ENCODE measurements at regions not wholly inside any gene's neighbourhood (a gene's known extent, or its start where the extent isn't known, plus 50 kb on each side); places are given as distances from the start of the nearest gene placed in this dataset.

DNA sequence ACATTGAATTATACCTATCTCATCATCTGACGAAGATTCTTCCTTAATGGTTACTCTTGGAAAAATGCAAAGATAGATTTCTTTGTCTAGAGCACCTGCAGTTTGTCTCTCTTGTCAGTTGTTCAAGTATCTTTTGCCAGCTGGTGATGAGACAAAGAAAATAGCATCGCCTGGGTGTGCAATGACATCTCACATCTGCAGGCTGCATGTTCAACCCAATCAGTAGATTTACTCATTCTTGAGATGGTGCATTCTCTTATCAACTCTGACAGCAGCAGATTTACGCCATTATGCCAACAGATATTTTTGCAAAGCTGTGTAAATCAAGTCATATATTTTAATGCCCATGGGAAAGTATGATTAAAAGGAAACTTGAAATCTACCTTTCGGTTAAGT, 164.6 kb upstream of the PDGFD start:
- H3K9me2 ChIP-seq (replicated peaks; ENCODE audit: insufficient read depth, low read length): no peaks in the 10 kb centered on the region
- no peak for DNase-seq
- no peaks in the 10 kb centered on the region for H3K4me1 ChIP-seq (ENCODE audit: low read length)
- H3K4me3 ChIP-seq (ENCODE audit: low read length): no peak overlapping the region
- no peak overlapping the region for H3K9ac ChIP-seq (ENCODE audit: low read length)
- no peak overlapping the region for H3K4me2 ChIP-seq (ENCODE audit: low read depth, low read length)
- H2AFZ ChIP-seq (ENCODE audit: low read length): no peak overlapping the region
- H3K79me2 ChIP-seq (ENCODE audit: low read length): no peaks in the 10 kb centered on the region
- no peaks in the 10 kb centered on the region for H3K27me3 ChIP-seq (replicated peaks; ENCODE audit: insufficient read depth, low read length)
- no peaks in the 10 kb centered on the region for H3F3A ChIP-seq (ENCODE audit: insufficient read depth, low read length)
- H3K36me3 ChIP-seq (replicated peaks; ENCODE audit: insufficient read depth, low read length): no peaks in the 10 kb centered on the region
- no peaks in the 10 kb centered on the region for H4K20me1 ChIP-seq (ENCODE audit: insufficient read depth, low read length)
- H3K9me3 ChIP-seq (replicated peaks; ENCODE audit: insufficient read depth, low read length): no peaks in the 10 kb centered on the region
- TF ChIP-seq, protein P1, sequence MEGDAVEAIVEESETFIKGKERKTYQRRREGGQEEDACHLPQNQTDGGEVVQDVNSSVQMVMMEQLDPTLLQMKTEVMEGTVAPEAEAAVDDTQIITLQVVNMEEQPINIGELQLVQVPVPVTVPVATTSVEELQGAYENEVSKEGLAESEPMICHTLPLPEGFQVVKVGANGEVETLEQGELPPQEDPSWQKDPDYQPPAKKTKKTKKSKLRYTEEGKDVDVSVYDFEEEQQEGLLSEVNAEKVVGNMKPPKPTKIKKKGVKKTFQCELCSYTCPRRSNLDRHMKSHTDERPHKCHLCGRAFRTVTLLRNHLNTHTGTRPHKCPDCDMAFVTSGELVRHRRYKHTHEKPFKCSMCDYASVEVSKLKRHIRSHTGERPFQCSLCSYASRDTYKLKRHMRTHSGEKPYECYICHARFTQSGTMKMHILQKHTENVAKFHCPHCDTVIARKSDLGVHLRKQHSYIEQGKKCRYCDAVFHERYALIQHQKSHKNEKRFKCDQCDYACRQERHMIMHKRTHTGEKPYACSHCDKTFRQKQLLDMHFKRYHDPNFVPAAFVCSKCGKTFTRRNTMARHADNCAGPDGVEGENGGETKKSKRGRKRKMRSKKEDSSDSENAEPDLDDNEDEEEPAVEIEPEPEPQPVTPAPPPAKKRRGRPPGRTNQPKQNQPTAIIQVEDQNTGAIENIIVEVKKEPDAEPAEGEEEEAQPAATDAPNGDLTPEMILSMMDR (IDR thresholded peaks at IDR 0.05; ENCODE audit: low read length): no peak
- TF ChIP-seq EZH2 (optimal IDR thresholded peaks at IDR 0.05; ENCODE audit: low read depth, low read length) (no peak), EZH2phosphoT487 (IDR thresholded peaks at IDR 0.05; ENCODE audit: low read length) (no peak)
- H3K27ac ChIP-seq (ENCODE audit: low read length): no peak overlapping the region

DNA sequence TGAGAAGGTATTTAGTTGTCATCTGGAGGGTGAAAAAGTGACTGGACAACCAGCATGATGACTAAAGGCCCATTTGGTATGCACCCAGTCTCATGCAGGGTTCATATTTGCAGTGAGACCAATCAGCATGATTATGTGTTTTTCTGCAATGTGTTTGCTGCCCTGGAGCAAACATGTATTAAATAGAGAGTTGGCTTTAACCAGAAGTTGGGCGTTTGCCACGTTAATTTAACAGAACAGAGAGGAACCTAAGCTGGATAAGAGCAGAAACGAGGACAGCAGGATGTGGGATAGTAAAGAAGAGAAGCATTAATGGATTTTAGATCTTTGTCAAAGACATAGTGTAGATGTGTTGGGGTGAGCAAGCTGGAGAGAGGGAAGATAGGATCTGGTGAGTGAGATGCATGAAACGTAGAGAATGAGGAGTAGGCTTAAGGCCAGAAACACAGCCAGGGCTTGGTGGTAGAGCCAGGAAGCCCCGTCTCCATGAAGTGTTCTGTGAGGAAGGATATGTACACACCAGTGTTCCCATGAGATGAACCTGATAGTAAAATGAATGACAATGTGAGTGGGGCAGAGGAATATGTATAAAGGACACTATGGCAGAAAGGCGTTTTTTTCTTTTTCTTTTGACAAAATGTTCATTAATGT, 164.0 kb upstream of the PDGFD start:
- H3K4me3 ChIP-seq (ENCODE audit: low read length): no peak overlapping the region
- no peak overlapping the region for H3K9ac ChIP-seq (ENCODE audit: low read length)
- H3K27me3 ChIP-seq (replicated peaks; ENCODE audit: insufficient read depth, low read length): no peaks in the 10 kb centered on the region
- no peaks in the 10 kb centered on the region for H3K9me3 ChIP-seq (replicated peaks; ENCODE audit: insufficient read depth, low read length)
- H3F3A ChIP-seq (ENCODE audit: insufficient read depth, low read length): no peaks in the 10 kb centered on the region
- no peak overlapping the region for H2AFZ ChIP-seq (ENCODE audit: low read length)
- no peaks in the 10 kb centered on the region for H3K79me2 ChIP-seq (ENCODE audit: low read length)
- TF ChIP-seq, protein P1 (IDR thresholded peaks at IDR 0.05; ENCODE audit: low read length): no peak
- no peak for TF ChIP-seq EZH2 (optimal IDR thresholded peaks at IDR 0.05; ENCODE audit: low read depth, low read length)
- no peak for TF ChIP-seq EZH2phosphoT487 (IDR thresholded peaks at IDR 0.05; ENCODE audit: low read length)
- H3K4me2 ChIP-seq (ENCODE audit: low read depth, low read length): no peak overlapping the region
- H4K20me1 ChIP-seq (ENCODE audit: insufficient read depth, low read length): no peaks in the 10 kb centered on the region
- H3K36me3 ChIP-seq (replicated peaks; ENCODE audit: insufficient read depth, low read length): no peaks in the 10 kb centered on the region
- no peaks in the 10 kb centered on the region for H3K9me2 ChIP-seq (replicated peaks; ENCODE audit: insufficient read depth, low read length)
- no peak overlapping the region for H3K27ac ChIP-seq (ENCODE audit: low read length)
- no peak for DNase-seq
- no peaks in the 10 kb centered on the region for H3K4me1 ChIP-seq (ENCODE audit: low read length)

DNA sequence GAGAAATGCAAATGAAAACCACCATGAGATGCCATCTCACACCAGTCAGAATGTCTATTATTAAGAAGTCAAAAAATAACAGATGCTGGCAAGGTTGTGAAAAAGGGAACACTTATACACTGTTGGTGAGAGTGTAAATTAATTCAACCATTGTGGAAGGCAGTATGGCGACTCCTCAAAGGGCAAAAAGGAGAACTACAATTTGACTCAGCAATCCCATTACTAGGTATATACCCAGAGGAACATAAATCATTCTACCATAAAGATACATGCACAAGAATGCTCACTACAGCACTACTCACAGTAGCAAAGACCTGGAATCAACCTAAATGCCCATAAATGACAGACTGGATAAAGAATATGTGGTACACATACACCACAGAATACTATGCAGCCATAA, 161.1 kb upstream of the PDGFD start:
- DNase-seq: no peak
- Histone ChIP-seq H3K27ac (ENCODE audit: low read length) (no peak overlapping the region), H3F3A (ENCODE audit: insufficient read depth, low read length) (no peaks in the 10 kb centered on the region), H3K9me3 (replicated peaks; ENCODE audit: insufficient read depth, low read length) (no peaks in the 10 kb centered on the region), H4K20me1 (ENCODE audit: insufficient read depth, low read length) (no peaks in the 10 kb centered on the region), H3K79me2 (ENCODE audit: low read length) (no peaks in the 10 kb centered on the region), H3K9me2 (replicated peaks; ENCODE audit: insufficient read depth, low read length) (no peaks in the 10 kb centered on the region), H3K4me2 (ENCODE audit: low read depth, low read length) (no peak overlapping the region), H2AFZ (ENCODE audit: low read length) (no peak overlapping the region), H3K4me1 (ENCODE audit: low read length) (no peaks in the 10 kb centered on the region), H3K9ac (ENCODE audit: low read length) (no peak overlapping the region), H3K27me3 (replicated peaks; ENCODE audit: insufficient read depth, low read length) (no peaks in the 10 kb centered on the region), H3K4me3 (ENCODE audit: low read length) (no peak overlapping the region), H3K36me3 (replicated peaks; ENCODE audit: insufficient read depth, low read length) (no peaks in the 10 kb centered on the region)
- TF ChIP-seq EZH2phosphoT487 (IDR thresholded peaks at IDR 0.05; ENCODE audit: low read length): no peak
- no peak for TF ChIP-seq EZH2 (optimal IDR thresholded peaks at IDR 0.05; ENCODE audit: low read depth, low read length)
- TF ChIP-seq, protein P1 (IDR thresholded peaks at IDR 0.05; ENCODE audit: low read length): no peak
